ENCODE measurements at regions not wholly inside any gene's neighbourhood (a gene's known extent, or its start where the extent isn't known, plus 50 kb on each side); places are given as distances from the start of the nearest gene placed in this dataset.

DNA sequence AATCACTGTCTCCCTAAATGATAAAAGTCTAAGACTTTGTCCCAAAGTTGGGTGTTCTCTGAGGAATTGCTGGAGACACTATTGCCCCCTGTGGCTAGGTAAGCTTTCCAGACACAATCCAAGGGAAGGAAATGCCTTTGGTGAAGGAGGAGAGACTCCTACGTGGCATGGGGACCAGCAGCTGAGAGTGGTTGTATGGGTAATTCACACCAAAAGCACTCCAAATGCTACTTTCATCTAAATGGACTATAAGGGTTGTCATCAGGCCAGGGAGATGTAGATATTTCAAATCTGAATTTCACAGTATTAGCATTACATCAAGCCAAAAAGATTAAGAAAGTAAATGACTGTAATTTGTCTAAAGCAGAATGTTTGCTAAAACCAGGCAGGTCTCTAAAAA lies 400.8 kb upstream of the THBS1 start:
- TF ChIP-seq, protein P1, sequence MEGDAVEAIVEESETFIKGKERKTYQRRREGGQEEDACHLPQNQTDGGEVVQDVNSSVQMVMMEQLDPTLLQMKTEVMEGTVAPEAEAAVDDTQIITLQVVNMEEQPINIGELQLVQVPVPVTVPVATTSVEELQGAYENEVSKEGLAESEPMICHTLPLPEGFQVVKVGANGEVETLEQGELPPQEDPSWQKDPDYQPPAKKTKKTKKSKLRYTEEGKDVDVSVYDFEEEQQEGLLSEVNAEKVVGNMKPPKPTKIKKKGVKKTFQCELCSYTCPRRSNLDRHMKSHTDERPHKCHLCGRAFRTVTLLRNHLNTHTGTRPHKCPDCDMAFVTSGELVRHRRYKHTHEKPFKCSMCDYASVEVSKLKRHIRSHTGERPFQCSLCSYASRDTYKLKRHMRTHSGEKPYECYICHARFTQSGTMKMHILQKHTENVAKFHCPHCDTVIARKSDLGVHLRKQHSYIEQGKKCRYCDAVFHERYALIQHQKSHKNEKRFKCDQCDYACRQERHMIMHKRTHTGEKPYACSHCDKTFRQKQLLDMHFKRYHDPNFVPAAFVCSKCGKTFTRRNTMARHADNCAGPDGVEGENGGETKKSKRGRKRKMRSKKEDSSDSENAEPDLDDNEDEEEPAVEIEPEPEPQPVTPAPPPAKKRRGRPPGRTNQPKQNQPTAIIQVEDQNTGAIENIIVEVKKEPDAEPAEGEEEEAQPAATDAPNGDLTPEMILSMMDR (IDR thresholded peaks at IDR 0.05): no peak
- TF ChIP-seq POLR2A (IDR thresholded peaks at IDR 0.05): no peak
